ENCODE measurements at regions not wholly inside any gene's neighbourhood (a gene's known extent, or its start where the extent isn't known, plus 50 kb on each side); places are given as distances from the start of the nearest gene placed in this dataset.

- TF ChIP-seq POLR2AphosphoS5 (IDR thresholded peaks at IDR 0.05), result no peak
- no peak for TF ChIP-seq POLR2A (IDR thresholded peaks at IDR 0.05)
Observed at GRCh38 chr5:2614571-2614970, 136.9 kb downstream of the IRX2 start.
